Non-pigmented ciliary epithelial cell (primary cell): ENCODE measurements at regions not wholly inside any gene's neighbourhood (a gene's known extent, or its start where the extent isn't known, plus 50 kb on each side); places are given as distances from the start of the nearest gene placed in this dataset.
"Not testable (repeated sequence)": the region's sequence is repeated elsewhere in the genome, so short reads cannot be mapped to it uniquely, and the experiment has no call there.

Experiments
- DNase-seq: peaks from one replicate; pipeline ENCODE4 v3.0.0-alpha.2; 2010; ENCODE audit warnings: low read depth

- DNase-seq, result not testable (repeated sequence)
Observed at GRCh38 chr3:20547361-20548269, 361.6 kb upstream of the SGO1 start.

- no peak for DNase-seq
Observed at GRCh38 chr3:20546636-20547035, 360.6 kb upstream of the SGO1 start.

GRCh38 chr3:20543535-20544226, 357.7 kb upstream of the SGO1 start:
- DNase-seq, result no peak

- DNase-seq, result no peak
Observed at GRCh38 chr3:20540066-20540465, 354.1 kb upstream of the SGO1 start.

GRCh38 chr3:20539666-20540065, 353.7 kb upstream of the SGO1 start:
- DNase-seq, result no peak

- DNase-seq, result no peak
Observed at GRCh38 chr3:20537234-20537633, 351.2 kb upstream of the SGO1 start.

- DNase-seq, result no peak
Observed at GRCh38 chr3:20529911-20530310, 343.9 kb upstream of the SGO1 start.

- no peak for DNase-seq
Observed at GRCh38 chr3:20528180-20528770, 342.3 kb upstream of the SGO1 start.

- no peak for DNase-seq
Observed at GRCh38 chr3:20527368-20527767, 341.4 kb upstream of the SGO1 start.

GRCh38 chr3:20524328-20524727, 338.3 kb upstream of the SGO1 start:
- no peak for DNase-seq

GRCh38 chr3:20523293-20523692, 337.3 kb upstream of the SGO1 start:
- DNase-seq, result no peak

- not testable (repeated sequence) for DNase-seq
Observed at GRCh38 chr3:20517316-20517715, 331.3 kb upstream of the SGO1 start.

GRCh38 chr3:20516311-20516710, 330.3 kb upstream of the SGO1 start:
- DNase-seq, result no peak

GRCh38 chr3:20515834-20516233, 329.8 kb upstream of the SGO1 start:
- no peak for DNase-seq

- peak; percentile 46 for DNase-seq
Observed at GRCh38 chr3:20511863-20512505, 326.0 kb upstream of the SGO1 start.

GRCh38 chr3:20510396-20510795, 324.4 kb upstream of the SGO1 start:
- DNase-seq, result no peak

GRCh38 chr3:20503394-20504082, 317.5 kb upstream of the SGO1 start:
- no peak for DNase-seq

- DNase-seq, result no peak
Observed at GRCh38 chr3:20490996-20491395, 305.0 kb upstream of the SGO1 start.

- no peak for DNase-seq
Observed at GRCh38 chr3:20488151-20488550, 302.1 kb upstream of the SGO1 start.

- DNase-seq, result no peak
Observed at GRCh38 chr3:20484126-20484525, 298.1 kb upstream of the SGO1 start.

GRCh38 chr3:20482350-20482749, 296.3 kb upstream of the SGO1 start:
- no peak for DNase-seq
